ENCODE measurements at regions not wholly inside any gene's neighbourhood (a gene's known extent, or its start where the extent isn't known, plus 50 kb on each side); places are given as distances from the start of the nearest gene placed in this dataset.

DNA sequence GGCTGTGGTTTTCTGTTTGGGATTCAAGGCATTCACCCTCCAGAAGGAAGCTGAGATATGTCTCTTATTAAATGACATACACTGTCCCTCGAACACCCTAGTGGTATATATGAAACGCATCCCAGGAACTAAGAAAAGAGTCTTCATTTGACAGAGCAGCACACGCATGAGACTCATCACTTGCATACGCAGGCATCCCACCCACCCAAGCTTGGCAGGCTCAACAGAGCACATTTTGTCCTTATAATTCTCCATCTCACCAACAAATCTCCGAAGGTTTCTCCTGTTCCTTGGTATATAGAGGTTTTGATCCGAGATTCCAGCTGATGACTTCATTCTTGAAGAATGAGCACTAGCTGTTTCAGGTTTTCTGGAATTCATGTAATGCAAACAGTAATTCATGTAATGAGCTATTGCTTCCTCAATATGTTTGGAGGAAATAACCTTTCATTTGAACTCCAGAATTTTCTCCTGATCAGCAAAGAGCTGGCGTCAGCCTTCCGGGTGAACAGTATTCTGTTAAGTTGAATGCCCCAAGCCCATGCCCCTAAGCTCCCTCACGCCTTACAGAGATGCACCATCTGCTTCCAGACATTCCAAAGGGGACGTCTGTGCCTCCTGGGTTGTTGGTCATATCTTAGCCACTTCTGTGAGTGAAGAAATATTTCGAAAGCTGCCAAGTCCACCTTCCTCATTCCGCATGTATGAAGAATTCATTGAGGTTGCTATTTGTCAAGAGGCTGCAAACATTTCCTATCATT is 66.0 kb upstream of the CDH4 start:
- ChIA-PET CTCF (interaction anchor here (0.7 to 3.3 kb wide), 4 partner anchors 28 to 1165 kb away, joined by 3 to 15 read pairs (median 3); no protein-coding TSS in a partner anchor), POLR2A (interaction anchor here (0.5 to 2.4 kb wide), 8 partner anchors 22 to 77 kb away, joined by 3 to 16 read pairs (median 3); no protein-coding TSS in a partner anchor)
- peak; percentile 90 for DNase-seq (ENCODE audit: low read depth, low spot score)
- Histone ChIP-seq H3K4me3 (ENCODE audit: low read depth, low read length) (no peak overlapping the region), H3K27ac (ENCODE audit: low read depth, low read length) (peak overlapping the region; percentile 87), H3K9me3 (ENCODE audit: control insufficient read depth, insufficient read depth, low read length) (peaks cover 6% of the 10 kb centered on the region), H3K27me3 (ENCODE audit: control insufficient read depth, insufficient read depth, low read length) (no peaks in the 10 kb centered on the region)
- TF ChIP-seq, protein P1, sequence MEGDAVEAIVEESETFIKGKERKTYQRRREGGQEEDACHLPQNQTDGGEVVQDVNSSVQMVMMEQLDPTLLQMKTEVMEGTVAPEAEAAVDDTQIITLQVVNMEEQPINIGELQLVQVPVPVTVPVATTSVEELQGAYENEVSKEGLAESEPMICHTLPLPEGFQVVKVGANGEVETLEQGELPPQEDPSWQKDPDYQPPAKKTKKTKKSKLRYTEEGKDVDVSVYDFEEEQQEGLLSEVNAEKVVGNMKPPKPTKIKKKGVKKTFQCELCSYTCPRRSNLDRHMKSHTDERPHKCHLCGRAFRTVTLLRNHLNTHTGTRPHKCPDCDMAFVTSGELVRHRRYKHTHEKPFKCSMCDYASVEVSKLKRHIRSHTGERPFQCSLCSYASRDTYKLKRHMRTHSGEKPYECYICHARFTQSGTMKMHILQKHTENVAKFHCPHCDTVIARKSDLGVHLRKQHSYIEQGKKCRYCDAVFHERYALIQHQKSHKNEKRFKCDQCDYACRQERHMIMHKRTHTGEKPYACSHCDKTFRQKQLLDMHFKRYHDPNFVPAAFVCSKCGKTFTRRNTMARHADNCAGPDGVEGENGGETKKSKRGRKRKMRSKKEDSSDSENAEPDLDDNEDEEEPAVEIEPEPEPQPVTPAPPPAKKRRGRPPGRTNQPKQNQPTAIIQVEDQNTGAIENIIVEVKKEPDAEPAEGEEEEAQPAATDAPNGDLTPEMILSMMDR (IDR thresholded peaks at IDR 0.05; ENCODE audit: low read depth, low read length) = 0 out of 2 replicates have a peak, but pooled peaks have one; percentile 9

GRCh38 chr20:61186771-61187472 is 65.1 kb upstream of the CDH4 start:
- peak overlapping the region; percentile 49 for H3K27ac ChIP-seq (ENCODE audit: low read depth, low read length)
- POLR2A ChIA-PET = interaction anchor here (0.5 to 2.4 kb wide), 5 partner anchors 23 to 75 kb away, joined by 3 to 16 read pairs (median 6); no protein-coding TSS in a partner anchor
- no peak for DNase-seq (ENCODE audit: low read depth, low spot score)
- H3K4me3 ChIP-seq (ENCODE audit: low read depth, low read length) = no peak overlapping the region
- no peaks in the 10 kb centered on the region for H3K27me3 ChIP-seq (ENCODE audit: control insufficient read depth, insufficient read depth, low read length)
- TF ChIP-seq, protein P1 (IDR thresholded peaks at IDR 0.05; ENCODE audit: low read depth, low read length) = no peak
- H3K9me3 ChIP-seq (ENCODE audit: control insufficient read depth, insufficient read depth, low read length) = peaks cover 6% of the 10 kb centered on the region
- CTCF ChIA-PET = interaction anchor here (0.7 to 3.3 kb wide), 5 partner anchors 27 to 1166 kb away, joined by 3 to 15 read pairs (median 3); no protein-coding TSS in a partner anchor

GRCh38 chr20:61189534-61189933 is 62.5 kb upstream of the CDH4 start:
- H3K9me3 ChIP-seq (ENCODE audit: control insufficient read depth, insufficient read depth, low read length) = peaks cover 17% of the 10 kb centered on the region
- CTCF ChIA-PET = interaction anchor here (1.3 to 3.4 kb wide), 2 partner anchors 39 to 979 kb away, joined by 3 to 27 read pairs; no protein-coding TSS in a partner anchor
- DNase-seq (ENCODE audit: low read depth, low spot score) = no peak
- H3K27me3 ChIP-seq (ENCODE audit: control insufficient read depth, insufficient read depth, low read length) = peaks cover 2% of the 10 kb centered on the region
- no peak overlapping the region for H3K27ac ChIP-seq (ENCODE audit: low read depth, low read length)
- POLR2A ChIA-PET = no interaction called here
- no peak overlapping the region for H3K4me3 ChIP-seq (ENCODE audit: low read depth, low read length)
- TF ChIP-seq, protein P1 (IDR thresholded peaks at IDR 0.05; ENCODE audit: low read depth, low read length) = no peak

GRCh38 chr20:61191096-61191495 is 61.0 kb upstream of the CDH4 start:
- Histone ChIP-seq H3K4me3 (ENCODE audit: low read depth, low read length) (no peak overlapping the region), H3K27ac (ENCODE audit: low read depth, low read length) (no peak overlapping the region), H3K9me3 (ENCODE audit: control insufficient read depth, insufficient read depth, low read length) (peaks cover 20% of the 10 kb centered on the region), H3K27me3 (ENCODE audit: control insufficient read depth, insufficient read depth, low read length) (peaks cover 3% of the 10 kb centered on the region)
- TF ChIP-seq, protein P1 (IDR thresholded peaks at IDR 0.05; ENCODE audit: low read depth, low read length) = no peak
- ChIA-PET CTCF (interaction anchor here (1.1 to 3.4 kb wide), 2 partner anchors 37 to 198 kb away, joined by 3 to 27 read pairs; no protein-coding TSS in a partner anchor), POLR2A (no interaction called here)
- no peak for DNase-seq (ENCODE audit: low read depth, low spot score)

Data from AG04450 (cell line).